ENCODE measurements at regions not wholly inside any gene's neighbourhood (a gene's known extent, or its start where the extent isn't known, plus 50 kb on each side); places are given as distances from the start of the nearest gene placed in this dataset.
A peak's percentile ranks its signal among the peaks of the same experiment; 100 is the strongest.

DNA sequence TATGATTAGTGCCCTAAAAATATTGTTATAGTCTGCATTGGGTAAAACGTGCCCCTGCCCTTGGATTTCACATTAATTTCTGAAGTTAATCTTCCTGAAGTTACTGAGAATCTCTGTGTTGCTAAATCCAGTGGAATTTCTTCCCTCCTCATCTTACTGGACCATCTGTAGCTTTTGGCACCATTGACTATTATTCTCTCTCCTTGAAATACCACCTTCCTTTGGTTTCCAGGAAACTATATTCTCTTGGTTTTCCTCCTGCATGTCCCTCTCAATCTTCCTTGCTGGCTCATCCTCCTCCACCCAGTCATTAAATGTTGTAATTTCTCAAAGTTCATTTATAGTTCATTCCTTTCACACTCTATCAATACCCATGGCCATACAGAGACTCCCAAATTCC, 110.6 kb upstream of the SLC35G4 start:
- DNase-seq: no peak
- Histone ChIP-seq H3K27me3 (replicated peaks) (no peaks in the 10 kb centered on the region), H3K27ac (no peak overlapping the region), H3K36me3 (replicated peaks) (no peaks in the 10 kb centered on the region), H3K4me3 (ENCODE audit: low read depth, low read length) (no peak overlapping the region)
- in situ Hi-C loops (cut with HindIII; ENCODE audit: low pct_ligation_motif_present, low sequenced_read_pairs): no loop called here
- TF ChIP-seq, protein P1, sequence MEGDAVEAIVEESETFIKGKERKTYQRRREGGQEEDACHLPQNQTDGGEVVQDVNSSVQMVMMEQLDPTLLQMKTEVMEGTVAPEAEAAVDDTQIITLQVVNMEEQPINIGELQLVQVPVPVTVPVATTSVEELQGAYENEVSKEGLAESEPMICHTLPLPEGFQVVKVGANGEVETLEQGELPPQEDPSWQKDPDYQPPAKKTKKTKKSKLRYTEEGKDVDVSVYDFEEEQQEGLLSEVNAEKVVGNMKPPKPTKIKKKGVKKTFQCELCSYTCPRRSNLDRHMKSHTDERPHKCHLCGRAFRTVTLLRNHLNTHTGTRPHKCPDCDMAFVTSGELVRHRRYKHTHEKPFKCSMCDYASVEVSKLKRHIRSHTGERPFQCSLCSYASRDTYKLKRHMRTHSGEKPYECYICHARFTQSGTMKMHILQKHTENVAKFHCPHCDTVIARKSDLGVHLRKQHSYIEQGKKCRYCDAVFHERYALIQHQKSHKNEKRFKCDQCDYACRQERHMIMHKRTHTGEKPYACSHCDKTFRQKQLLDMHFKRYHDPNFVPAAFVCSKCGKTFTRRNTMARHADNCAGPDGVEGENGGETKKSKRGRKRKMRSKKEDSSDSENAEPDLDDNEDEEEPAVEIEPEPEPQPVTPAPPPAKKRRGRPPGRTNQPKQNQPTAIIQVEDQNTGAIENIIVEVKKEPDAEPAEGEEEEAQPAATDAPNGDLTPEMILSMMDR (IDR thresholded peaks at IDR 0.05; ENCODE audit: low read depth, low read length, missing control alignments): no peak

GRCh38 chr18:11497585-11497984, 111.8 kb upstream of the SLC35G4 start:
- H3K27me3 ChIP-seq (replicated peaks): no peaks in the 10 kb centered on the region
- H3K4me3 ChIP-seq (ENCODE audit: low read depth, low read length): no peak overlapping the region
- H3K27ac ChIP-seq: no peak overlapping the region
- H3K36me3 ChIP-seq (replicated peaks): no peaks in the 10 kb centered on the region
- DNase-seq: peak; percentile 76
- in situ Hi-C loops (cut with HindIII; ENCODE audit: low pct_ligation_motif_present, low sequenced_read_pairs): no loop called here
- TF ChIP-seq, protein P1 (IDR thresholded peaks at IDR 0.05; ENCODE audit: low read depth, low read length, missing control alignments): no peak

- in situ Hi-C loops (cut with HindIII; ENCODE audit: low pct_ligation_motif_present, low sequenced_read_pairs): no loop called here
- Histone ChIP-seq H3K27me3 (replicated peaks) (no peaks in the 10 kb centered on the region), H3K36me3 (replicated peaks) (no peaks in the 10 kb centered on the region), H3K27ac (no peak overlapping the region), H3K4me3 (ENCODE audit: low read depth, low read length) (no peak overlapping the region)
- no peak for DNase-seq
- TF ChIP-seq, protein P1 (IDR thresholded peaks at IDR 0.05; ENCODE audit: low read depth, low read length, missing control alignments): no peak
Measured at GRCh38 chr18:11496526-11497172, 112.7 kb upstream of the SLC35G4 start.

GRCh38 chr18:11495441-11495840, 114.0 kb upstream of the SLC35G4 start:
- no peaks in the 10 kb centered on the region for H3K36me3 ChIP-seq (replicated peaks)
- no peaks in the 10 kb centered on the region for H3K27me3 ChIP-seq (replicated peaks)
- TF ChIP-seq, protein P1 (IDR thresholded peaks at IDR 0.05; ENCODE audit: low read depth, low read length, missing control alignments): no peak
- no peak overlapping the region for H3K27ac ChIP-seq
- in situ Hi-C loops (cut with HindIII; ENCODE audit: low pct_ligation_motif_present, low sequenced_read_pairs): no loop called here
- no peak for DNase-seq
- no peak overlapping the region for H3K4me3 ChIP-seq (ENCODE audit: low read depth, low read length)

DNA sequence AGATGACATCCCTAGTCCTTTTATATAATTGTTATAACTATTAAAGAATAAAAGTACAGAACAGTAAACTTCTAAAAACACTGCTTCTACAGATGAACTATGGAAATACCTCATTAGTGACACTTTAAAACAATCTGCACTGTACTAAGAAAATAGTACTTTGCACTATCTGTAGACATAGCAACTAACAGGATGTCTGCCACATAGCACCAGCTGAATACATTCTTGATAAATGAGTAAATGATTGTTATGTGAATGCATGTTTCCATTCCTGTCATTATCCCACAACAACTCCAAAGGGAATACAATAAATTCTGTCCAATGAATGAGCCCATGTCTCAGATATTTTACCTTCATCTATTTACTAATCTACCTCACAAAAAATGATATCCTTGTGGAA, 115.3 kb upstream of the SLC35G4 start:
- peak overlapping the region; percentile 65 for H3K27ac ChIP-seq
- H3K4me3 ChIP-seq (ENCODE audit: low read depth, low read length): no peak overlapping the region
- peak; percentile 48 for DNase-seq
- no peaks in the 10 kb centered on the region for H3K27me3 ChIP-seq (replicated peaks)
- no peaks in the 10 kb centered on the region for H3K36me3 ChIP-seq (replicated peaks)
- in situ Hi-C loops (cut with HindIII; ENCODE audit: low pct_ligation_motif_present, low sequenced_read_pairs): no loop called here
- TF ChIP-seq, protein P1 (IDR thresholded peaks at IDR 0.05; ENCODE audit: low read depth, low read length, missing control alignments): no peak
